GM21367 (cell line): ENCODE measurements at regions not wholly inside any gene's neighbourhood (a gene's known extent, or its start where the extent isn't known, plus 50 kb on each side); places are given as distances from the start of the nearest gene placed in this dataset.
"Not testable (repeated sequence)": the region's sequence is repeated elsewhere in the genome, so short reads cannot be mapped to it uniquely, and the experiment has no call there.

ENCODE experiments used
- ATAC-seq: cut with Tn5 transposase; IDR thresholded peaks from one replicate; pipeline ENCODE4 v1.9.1; 2021; ENCODE audit not compliant: unreplicated experiment

GRCh38 chr2:31813016-31813415 is 197.8 kb downstream of the MEMO1 start:
- no peak for ATAC-seq

- peak; percentile 100 for ATAC-seq
Measured at GRCh38 chr2:31812051-31812798, 198.6 kb downstream of the MEMO1 start.

- no peak for ATAC-seq
Measured at GRCh38 chr2:31811482-31811881, 199.3 kb downstream of the MEMO1 start.

- ATAC-seq, result no peak
Measured at GRCh38 chr2:31810200-31810917, 200.4 kb downstream of the MEMO1 start.

- no peak for ATAC-seq
Measured at GRCh38 chr2:31805688-31806087, 205.1 kb downstream of the MEMO1 start.

- ATAC-seq, result not testable (repeated sequence)
Measured at GRCh38 chr2:31803481-31804153, 207.2 kb downstream of the MEMO1 start.

GRCh38 chr2:31802711-31803110 is 208.1 kb downstream of the MEMO1 start:
- no peak for ATAC-seq

GRCh38 chr2:31799282-31799681 is 211.5 kb downstream of the MEMO1 start:
- not testable (repeated sequence) for ATAC-seq

GRCh38 chr2:31788273-31788672 is 207.5 kb upstream of the SRD5A2 start:
- ATAC-seq, result no peak

- ATAC-seq, result no peak
Measured at GRCh38 chr2:31785876-31786275, 205.1 kb upstream of the SRD5A2 start.

- ATAC-seq, result no peak
Measured at GRCh38 chr2:31784868-31785267, 204.1 kb upstream of the SRD5A2 start.

GRCh38 chr2:31783446-31784091 is 202.8 kb upstream of the SRD5A2 start:
- ATAC-seq, result not testable (repeated sequence)

GRCh38 chr2:31778153-31778552 is 197.4 kb upstream of the SRD5A2 start:
- no peak for ATAC-seq

- no peak for ATAC-seq
Measured at GRCh38 chr2:31770741-31771140, 190.0 kb upstream of the SRD5A2 start.

GRCh38 chr2:31765078-31765945 is 184.6 kb upstream of the SRD5A2 start:
- no peak for ATAC-seq

GRCh38 chr2:31764169-31764568 is 183.4 kb upstream of the SRD5A2 start:
- no peak for ATAC-seq

GRCh38 chr2:31762085-31762484 is 181.3 kb upstream of the SRD5A2 start:
- ATAC-seq, result no peak

- not testable (repeated sequence) for ATAC-seq
Measured at GRCh38 chr2:31757351-31757750, 176.6 kb upstream of the SRD5A2 start.

GRCh38 chr2:31748746-31749145 is 168.0 kb upstream of the SRD5A2 start:
- not testable (repeated sequence) for ATAC-seq

GRCh38 chr2:31748041-31748440 is 167.3 kb upstream of the SRD5A2 start:
- no peak for ATAC-seq
